Ovary (tissue), 3 donors: ENCODE measurements at regions not wholly inside any gene's neighbourhood (a gene's known extent, or its start where the extent isn't known, plus 50 kb on each side); places are given as distances from the start of the nearest gene placed in this dataset.

Source experiments
- CTCF ChIP-seq, 3 donors: fragments of 450-650 bp in 2 of 3; fragments of 200-600 bp in 1 of 3; IDR thresholded peaks; one replicate each; pipeline versions ENCODE4 v1.5.1 to v1.8.0; 2016 to 2022; ENCODE audit warnings: antibody characterized with exemption in 3 of 3, mild to moderate bottlenecking in 1 of 3
- POLR2A ChIP-seq: fragments of 450-650 bp; IDR thresholded peaks from one replicate; pipeline ENCODE4 v1.6.1; 2017; ENCODE audit warnings: antibody characterized with exemption, mild to moderate bottlenecking, moderate library complexity
- donor health status: DM: no; HTN: no; CAD: no.

- TF ChIP-seq CTCF (IDR thresholded peaks at IDR 0.05) (no peak), POLR2A (no peak)
These were observed 165.0 kb upstream of the FBXL17 start for GRCh38 chr5:108546939-108547338.
